ENCODE measurements at regions not wholly inside any gene's neighbourhood (a gene's known extent, or its start where the extent isn't known, plus 50 kb on each side); places are given as distances from the start of the nearest gene placed in this dataset.

GRCh38 chr21:14740116-14740515, 194.0 kb upstream of the SAMSN1 start:
- TF ChIP-seq CTCF (conservative IDR thresholded peaks at IDR 0.05; ENCODE audit: low read length) (no peak), EZH2phosphoT487 (IDR thresholded peaks at IDR 0.05; ENCODE audit: borderline replicate concordance, low read depth, low read length) (no peak)
